HEK293 (cell line): ENCODE measurements at regions not wholly inside any gene's neighbourhood (a gene's known extent, or its start where the extent isn't known, plus 50 kb on each side); places are given as distances from the start of the nearest gene placed in this dataset.

Experiments used
- CTCF ChIA-PET: fragments of 350-600 bp; formaldehyde crosslinking; extraction: SDS; loops from one replicate; lab custom pipeline; 2021; ENCODE audit warnings: antibody characterized with exemption; lab: Yijun Ruan, JAX
- POLR2A ChIA-PET: fragments of 300-600 bp; formaldehyde crosslinking; extraction: SDS; loops from one replicate; lab custom pipeline; 2020; ENCODE audit warnings: antibody characterized with exemption, inconsistent platforms; lab: Yijun Ruan, JAX
- H3K27ac ChIP-seq: fragments of 200-500 bp; sonication (Bioruptor generic); 2 replicates; pipeline ENCODE4 v1.5.1; 2014; ENCODE audit warnings: low read depth, low read length, control low read depth, inconsistent platforms; ENCODE audit errors: extremely low read depth
- H3K36me3 ChIP-seq, 2 experiments: fragments of 200-500 bp in 1 of 2; sonication (Bioruptor generic) in 1 of 2; 1 replicate in 1 of 2; 2 replicates in 1 of 2; pipeline ENCODE4 v1.5.1; 2014 to 2017; ENCODE audit warnings: inconsistent platforms in 2 of 2, low read length in 2 of 2; ENCODE audit not compliant: control insufficient read depth in 2 of 2, insufficient read depth in 1 of 2
- H3K4me1 ChIP-seq: fragments of 200-500 bp; sonication (Bioruptor generic); 2 replicates; pipeline ENCODE4 v1.5.1; 2014; ENCODE audit warnings: mild to moderate bottlenecking, low read length, inconsistent platforms; ENCODE audit not compliant: control insufficient read depth, insufficient read depth
- H3K4me3 ChIP-seq: 2 replicates; pipeline ENCODE4 v1.5.1; 2011; ENCODE audit warnings: low read depth, mild to moderate bottlenecking, control low read depth, low read length, moderate library complexity
- H3K9me3 ChIP-seq: fragments of 200-500 bp; sonication (Bioruptor generic); 2 replicates; pipeline ENCODE4 v1.5.1; 2014; ENCODE audit warnings: low read depth, low read length, inconsistent platforms; ENCODE audit not compliant: control insufficient read depth, insufficient read depth
- KLF1 ChIP-seq: fragments of 450-650 bp; formaldehyde crosslinking; IDR thresholded peaks from 2 replicates; pipeline ENCODE4 v1.5.1; 2016; ENCODE audit warnings: missing biosample characterization, missing genetic modification characterization
- MYNN ChIP-seq: fragments of 450-650 bp; formaldehyde crosslinking; IDR thresholded peaks from 2 replicates; pipeline ENCODE4 v1.5.1; 2016; ENCODE audit warnings: missing biosample characterization, missing genetic modification characterization, borderline replicate concordance
- PRDM1 ChIP-seq: fragments of 450-650 bp; formaldehyde crosslinking; IDR thresholded peaks from 2 replicates; pipeline ENCODE4; 2016; ENCODE audit warnings: missing biosample characterization, missing genetic modification characterization
- ZBTB7A ChIP-seq: fragments of 450-650 bp; formaldehyde crosslinking; IDR thresholded peaks from 2 replicates; pipeline ENCODE4 v1.5.1; 2016; ENCODE audit warnings: low read depth, missing biosample characterization, missing genetic modification characterization
- ZFHX2 ChIP-seq: fragments of 450-650 bp; formaldehyde crosslinking; conservative IDR thresholded peaks from 2 replicates; pipeline ENCODE4 v1.5.1; 2016; ENCODE audit warnings: missing biosample characterization, missing genetic modification characterization
- ZNF121 ChIP-seq: fragments of 450-650 bp; formaldehyde crosslinking; IDR thresholded peaks from 2 replicates; pipeline ENCODE4 v1.5.1; 2016; ENCODE audit warnings: missing biosample characterization, missing genetic modification characterization
- ZNF133 ChIP-seq: fragments of 450-650 bp; formaldehyde crosslinking; IDR thresholded peaks from 2 replicates; pipeline ENCODE4 v1.5.1; 2016; ENCODE audit warnings: missing biosample characterization, missing genetic modification characterization
- ZNF140 ChIP-seq: fragments of 450-650 bp; formaldehyde crosslinking; IDR thresholded peaks from 2 replicates; pipeline ENCODE4 v1.5.1; 2016; ENCODE audit warnings: missing biosample characterization, missing genetic modification characterization
- ZNF202 ChIP-seq: fragments of 450-650 bp; formaldehyde crosslinking; IDR thresholded peaks from 2 replicates; pipeline ENCODE4 v1.5.1; 2016; ENCODE audit warnings: missing biosample characterization, missing genetic modification characterization, borderline replicate concordance
- ZNF221 ChIP-seq: fragments of 450-650 bp; formaldehyde crosslinking; IDR thresholded peaks from 2 replicates; pipeline ENCODE4 v1.5.1; 2017; ENCODE audit warnings: missing biosample characterization, missing genetic modification characterization, borderline replicate concordance
- ZNF423 ChIP-seq: fragments of 450-650 bp; formaldehyde crosslinking; IDR thresholded peaks from 2 replicates; pipeline ENCODE4 v1.5.1; 2016; ENCODE audit warnings: missing biosample characterization, missing genetic modification characterization
- ZNF792 ChIP-seq: fragments of 450-650 bp; formaldehyde crosslinking; IDR thresholded peaks from 2 replicates; pipeline ENCODE4 v1.5.1; 2016; ENCODE audit warnings: missing biosample characterization, missing genetic modification characterization
- ZNF837 ChIP-seq: fragments of 450-650 bp; formaldehyde crosslinking; IDR thresholded peaks from 2 replicates; pipeline ENCODE4 v1.5.1; 2016; ENCODE audit warnings: missing biosample characterization, missing genetic modification characterization
- ZSCAN30 ChIP-seq: fragments of 450-650 bp; IDR thresholded peaks from 2 replicates; pipeline ENCODE4 v1.5.1; 2018; ENCODE audit warnings: missing biosample characterization, mild to moderate bottlenecking, missing genetic modification characterization, moderate library complexity
- TF ChIP-seq, protein P1 (sequence below): fragments of 450-650 bp; formaldehyde crosslinking; IDR thresholded peaks from 2 replicates; pipeline ENCODE4 v1.5.1; 2016; ENCODE audit warnings: missing biosample characterization, missing genetic modification characterization, borderline replicate concordance
- TF ChIP-seq, protein P2 (sequence below): fragments of 450-650 bp; formaldehyde crosslinking; IDR thresholded peaks from 2 replicates; pipeline ENCODE4 v1.5.1; 2016; ENCODE audit warnings: missing biosample characterization, missing genetic modification characterization
- TF ChIP-seq, protein P3 (sequence below): fragments of 450-650 bp; formaldehyde crosslinking; conservative IDR thresholded peaks from 2 replicates; pipeline ENCODE4 v1.5.1; 2016; ENCODE audit warnings: low read depth, missing biosample characterization, missing genetic modification characterization

GRCh38 chr2:188158337-188159100, 133.2 kb upstream of the GULP1 start (continued):
- TF ChIP-seq, protein P1, sequence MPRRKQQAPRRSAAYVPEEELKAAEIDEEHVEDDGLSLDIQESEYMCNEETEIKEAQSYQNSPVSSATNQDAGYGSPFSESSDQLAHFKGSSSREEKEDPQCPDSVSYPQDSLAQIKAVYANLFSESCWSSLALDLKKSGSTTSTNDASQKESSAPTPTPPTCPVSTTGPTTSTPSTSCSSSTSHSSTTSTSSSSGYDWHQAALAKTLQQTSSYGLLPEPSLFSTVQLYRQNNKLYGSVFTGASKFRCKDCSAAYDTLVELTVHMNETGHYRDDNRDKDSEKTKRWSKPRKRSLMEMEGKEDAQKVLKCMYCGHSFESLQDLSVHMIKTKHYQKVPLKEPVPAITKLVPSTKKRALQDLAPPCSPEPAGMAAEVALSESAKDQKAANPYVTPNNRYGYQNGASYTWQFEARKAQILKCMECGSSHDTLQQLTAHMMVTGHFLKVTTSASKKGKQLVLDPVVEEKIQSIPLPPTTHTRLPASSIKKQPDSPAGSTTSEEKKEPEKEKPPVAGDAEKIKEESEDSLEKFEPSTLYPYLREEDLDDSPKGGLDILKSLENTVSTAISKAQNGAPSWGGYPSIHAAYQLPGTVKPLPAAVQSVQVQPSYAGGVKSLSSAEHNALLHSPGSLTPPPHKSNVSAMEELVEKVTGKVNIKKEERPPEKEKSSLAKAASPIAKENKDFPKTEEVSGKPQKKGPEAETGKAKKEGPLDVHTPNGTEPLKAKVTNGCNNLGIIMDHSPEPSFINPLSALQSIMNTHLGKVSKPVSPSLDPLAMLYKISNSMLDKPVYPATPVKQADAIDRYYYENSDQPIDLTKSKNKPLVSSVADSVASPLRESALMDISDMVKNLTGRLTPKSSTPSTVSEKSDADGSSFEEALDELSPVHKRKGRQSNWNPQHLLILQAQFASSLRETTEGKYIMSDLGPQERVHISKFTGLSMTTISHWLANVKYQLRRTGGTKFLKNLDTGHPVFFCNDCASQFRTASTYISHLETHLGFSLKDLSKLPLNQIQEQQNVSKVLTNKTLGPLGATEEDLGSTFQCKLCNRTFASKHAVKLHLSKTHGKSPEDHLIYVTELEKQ (tag by site-specific recombination), result no peak

- Histone ChIP-seq H3K36me3 (no peaks in the 10 kb centered on the region), H3K4me1 (no peaks in the 10 kb centered on the region), H3K4me3 (no peak overlapping the region), H3K27ac (no peak overlapping the region), H3K9me3 (no peaks in the 10 kb centered on the region)
- TF ChIP-seq ZNF140 (tag by site-specific recombination) (no peak), ZNF837 (tag by site-specific recombination) (no peak), ZSCAN30 (tag by site-specific recombination) (no peak), ZNF202 (no peak)
- POLR2A ChIA-PET, result no interaction called here
- CTCF ChIA-PET, result no interaction called here
Measured at GRCh38 chr2:188159484-188159883, 132.2 kb upstream of the GULP1 start.

- no peak overlapping the region for H3K4me3 ChIP-seq
- no peak for TF ChIP-seq ZNF837 (tag by site-specific recombination)
- TF ChIP-seq ZFHX2 (tag by site-specific recombination), result no peak
- no peak for TF ChIP-seq ZNF133 (tag by site-specific recombination)
- no peak for TF ChIP-seq ZNF792
- TF ChIP-seq, protein P2, sequence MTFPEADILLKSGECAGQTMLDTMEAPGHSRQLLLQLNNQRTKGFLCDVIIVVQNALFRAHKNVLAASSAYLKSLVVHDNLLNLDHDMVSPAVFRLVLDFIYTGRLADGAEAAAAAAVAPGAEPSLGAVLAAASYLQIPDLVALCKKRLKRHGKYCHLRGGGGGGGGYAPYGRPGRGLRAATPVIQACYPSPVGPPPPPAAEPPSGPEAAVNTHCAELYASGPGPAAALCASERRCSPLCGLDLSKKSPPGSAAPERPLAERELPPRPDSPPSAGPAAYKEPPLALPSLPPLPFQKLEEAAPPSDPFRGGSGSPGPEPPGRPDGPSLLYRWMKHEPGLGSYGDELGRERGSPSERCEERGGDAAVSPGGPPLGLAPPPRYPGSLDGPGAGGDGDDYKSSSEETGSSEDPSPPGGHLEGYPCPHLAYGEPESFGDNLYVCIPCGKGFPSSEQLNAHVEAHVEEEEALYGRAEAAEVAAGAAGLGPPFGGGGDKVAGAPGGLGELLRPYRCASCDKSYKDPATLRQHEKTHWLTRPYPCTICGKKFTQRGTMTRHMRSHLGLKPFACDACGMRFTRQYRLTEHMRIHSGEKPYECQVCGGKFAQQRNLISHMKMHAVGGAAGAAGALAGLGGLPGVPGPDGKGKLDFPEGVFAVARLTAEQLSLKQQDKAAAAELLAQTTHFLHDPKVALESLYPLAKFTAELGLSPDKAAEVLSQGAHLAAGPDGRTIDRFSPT (tag by site-specific recombination), result no peak
- no peak for TF ChIP-seq PRDM1 (tag by site-specific recombination)
- TF ChIP-seq ZNF121 (tag by site-specific recombination), result no peak
- no peak for TF ChIP-seq ZNF221 (tag by site-specific recombination)
- TF ChIP-seq ZBTB7A (tag by site-specific recombination), result no peak
- no peak for TF ChIP-seq MYNN
- TF ChIP-seq KLF1, result no peak
- TF ChIP-seq ZNF423 (tag by site-specific recombination), result no peak
- TF ChIP-seq, protein P3, sequence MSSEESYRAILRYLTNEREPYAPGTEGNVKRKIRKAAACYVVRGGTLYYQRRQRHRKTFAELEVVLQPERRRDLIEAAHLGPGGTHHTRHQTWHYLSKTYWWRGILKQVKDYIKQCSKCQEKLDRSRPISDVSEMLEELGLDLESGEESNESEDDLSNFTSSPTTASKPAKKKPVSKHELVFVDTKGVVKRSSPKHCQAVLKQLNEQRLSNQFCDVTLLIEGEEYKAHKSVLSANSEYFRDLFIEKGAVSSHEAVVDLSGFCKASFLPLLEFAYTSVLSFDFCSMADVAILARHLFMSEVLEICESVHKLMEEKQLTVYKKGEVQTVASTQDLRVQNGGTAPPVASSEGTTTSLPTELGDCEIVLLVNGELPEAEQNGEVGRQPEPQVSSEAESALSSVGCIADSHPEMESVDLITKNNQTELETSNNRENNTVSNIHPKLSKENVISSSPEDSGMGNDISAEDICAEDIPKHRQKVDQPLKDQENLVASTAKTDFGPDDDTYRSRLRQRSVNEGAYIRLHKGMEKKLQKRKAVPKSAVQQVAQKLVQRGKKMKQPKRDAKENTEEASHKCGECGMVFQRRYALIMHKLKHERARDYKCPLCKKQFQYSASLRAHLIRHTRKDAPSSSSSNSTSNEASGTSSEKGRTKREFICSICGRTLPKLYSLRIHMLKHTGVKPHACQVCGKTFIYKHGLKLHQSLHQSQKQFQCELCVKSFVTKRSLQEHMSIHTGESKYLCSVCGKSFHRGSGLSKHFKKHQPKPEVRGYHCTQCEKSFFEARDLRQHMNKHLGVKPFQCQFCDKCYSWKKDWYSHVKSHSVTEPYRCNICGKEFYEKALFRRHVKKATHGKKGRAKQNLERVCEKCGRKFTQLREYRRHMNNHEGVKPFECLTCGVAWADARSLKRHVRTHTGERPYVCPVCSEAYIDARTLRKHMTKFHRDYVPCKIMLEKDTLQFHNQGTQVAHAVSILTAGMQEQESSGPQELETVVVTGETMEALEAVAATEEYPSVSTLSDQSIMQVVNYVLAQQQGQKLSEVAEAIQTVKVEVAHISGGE (tag by site-specific recombination), result no peak
- ChIA-PET POLR2A (no interaction called here), CTCF (no interaction called here)
- H3K27ac ChIP-seq, result no peak overlapping the region
- no peaks in the 10 kb centered on the region for H3K4me1 ChIP-seq
- no peaks in the 10 kb centered on the region for H3K36me3 ChIP-seq
- H3K9me3 ChIP-seq, result no peaks in the 10 kb centered on the region
Measured at GRCh38 chr2:188170356-188170755, 121.3 kb upstream of the GULP1 start.
